Ecto neural progenitor cell (in vitro differentiated cells): ENCODE measurements at regions not wholly inside any gene's neighbourhood (a gene's known extent, or its start where the extent isn't known, plus 50 kb on each side); places are given as distances from the start of the nearest gene placed in this dataset.
A peak's percentile ranks its signal among the peaks of the same experiment; 100 is the strongest.
"Not testable (repeated sequence)": the region's sequence is repeated elsewhere in the genome, so short reads cannot be mapped to it uniquely, and the experiment has no call there.

Experiments
- DNase-seq: peaks from one replicate; pipeline ENCODE4 v3.0.0-alpha.2; 2018; ENCODE audit warnings: low spot score

DNA sequence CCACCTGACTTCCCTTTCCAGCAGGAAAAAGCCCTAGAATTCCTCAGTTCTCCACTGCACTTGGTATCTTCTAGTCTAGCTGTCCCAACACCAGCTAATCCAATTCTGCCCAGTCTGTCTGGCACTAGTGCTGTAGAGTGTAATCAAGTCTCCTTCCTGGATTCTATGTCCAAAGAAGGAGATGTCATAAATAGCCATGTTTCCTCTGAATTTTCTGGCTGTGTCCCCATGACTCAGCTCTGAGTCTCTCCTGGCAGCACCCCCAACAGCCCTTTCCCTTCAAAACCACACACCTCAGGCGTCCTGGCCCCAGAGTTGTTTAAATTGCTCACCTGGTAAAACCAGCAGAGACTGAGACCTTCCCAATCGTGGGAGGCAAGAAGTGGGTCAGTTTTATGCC is 197.2 kb downstream of the GRXCR1 start:
- no peak for DNase-seq

DNA sequence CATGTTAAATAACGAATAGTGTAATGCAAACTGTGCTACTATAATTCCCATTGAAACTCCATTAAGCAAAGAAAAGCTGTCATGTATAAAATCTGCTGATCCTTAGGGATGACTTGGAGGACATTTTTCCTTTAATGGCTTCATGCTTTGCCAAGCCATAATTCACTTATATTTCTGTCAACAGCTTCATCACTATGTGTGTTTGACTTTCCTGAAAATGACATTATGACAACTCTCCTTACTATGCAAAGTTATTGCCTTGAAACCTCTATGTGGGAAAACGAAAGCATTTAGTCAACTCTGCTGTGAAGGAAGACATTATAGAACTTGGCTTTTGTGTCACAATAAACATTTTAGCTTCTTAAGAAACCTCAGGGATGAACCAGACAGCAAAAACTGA is 210.5 kb downstream of the GRXCR1 start:
- DNase-seq, result no peak

DNA sequence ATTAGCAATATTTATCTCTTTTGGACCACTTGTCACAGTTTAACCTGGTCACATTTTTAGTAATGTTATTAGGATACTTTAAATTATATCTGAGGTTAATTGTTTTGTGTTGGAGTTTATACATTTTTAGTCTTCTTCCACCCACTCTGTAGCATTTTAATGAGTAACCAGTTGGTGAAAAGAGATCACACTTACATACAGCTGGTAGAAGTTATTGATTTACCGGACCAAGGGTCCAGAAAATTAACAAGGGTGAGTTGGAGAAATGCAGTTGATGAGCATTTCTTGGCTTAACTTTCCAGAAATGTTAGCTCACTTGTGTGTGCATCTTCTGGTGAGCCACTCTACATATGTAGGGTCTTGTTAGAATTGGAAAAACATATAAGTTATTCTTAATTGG is 219.6 kb downstream of the GRXCR1 start:
- DNase-seq, result no peak

DNA sequence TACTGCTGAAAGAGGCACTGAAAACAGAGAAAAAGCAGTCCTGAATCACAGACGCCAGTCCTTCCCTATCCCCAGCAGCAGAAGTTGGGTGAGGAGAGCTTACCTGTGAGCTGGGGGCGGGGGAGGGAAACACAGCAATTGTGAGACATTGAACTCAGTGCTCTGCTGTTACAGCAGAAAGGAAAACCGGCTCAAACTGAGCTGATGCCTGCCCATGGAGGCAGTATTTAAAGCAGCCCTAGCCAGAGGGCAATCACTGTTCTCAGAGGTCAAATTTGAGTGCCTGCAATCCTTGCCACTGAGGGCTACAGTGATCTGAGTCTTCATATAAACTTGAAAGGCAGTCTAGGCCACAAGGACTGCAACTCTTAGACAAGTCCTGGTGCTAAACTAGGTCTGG is 220.7 kb downstream of the GRXCR1 start:
- no peak for DNase-seq

DNA sequence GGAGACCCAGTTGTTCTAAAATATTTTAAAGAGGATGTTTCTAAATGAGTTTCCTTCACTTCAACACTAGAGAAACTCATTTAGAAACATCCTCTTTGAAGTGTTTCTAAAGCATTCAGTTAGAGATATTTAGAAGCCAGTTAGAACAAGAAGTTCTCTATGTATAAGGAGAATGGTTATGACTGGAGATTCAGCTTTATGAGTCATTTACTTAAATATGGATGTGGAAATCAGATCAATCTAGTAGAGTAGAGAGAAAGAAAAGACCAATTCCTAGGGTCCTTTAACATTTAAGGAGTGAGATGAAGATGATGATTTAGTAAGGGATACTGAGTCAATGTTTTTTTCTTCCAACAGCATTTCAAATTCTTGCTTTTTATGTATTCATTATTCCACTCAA is 234.1 kb downstream of the GRXCR1 start:
- DNase-seq, result no peak

DNA sequence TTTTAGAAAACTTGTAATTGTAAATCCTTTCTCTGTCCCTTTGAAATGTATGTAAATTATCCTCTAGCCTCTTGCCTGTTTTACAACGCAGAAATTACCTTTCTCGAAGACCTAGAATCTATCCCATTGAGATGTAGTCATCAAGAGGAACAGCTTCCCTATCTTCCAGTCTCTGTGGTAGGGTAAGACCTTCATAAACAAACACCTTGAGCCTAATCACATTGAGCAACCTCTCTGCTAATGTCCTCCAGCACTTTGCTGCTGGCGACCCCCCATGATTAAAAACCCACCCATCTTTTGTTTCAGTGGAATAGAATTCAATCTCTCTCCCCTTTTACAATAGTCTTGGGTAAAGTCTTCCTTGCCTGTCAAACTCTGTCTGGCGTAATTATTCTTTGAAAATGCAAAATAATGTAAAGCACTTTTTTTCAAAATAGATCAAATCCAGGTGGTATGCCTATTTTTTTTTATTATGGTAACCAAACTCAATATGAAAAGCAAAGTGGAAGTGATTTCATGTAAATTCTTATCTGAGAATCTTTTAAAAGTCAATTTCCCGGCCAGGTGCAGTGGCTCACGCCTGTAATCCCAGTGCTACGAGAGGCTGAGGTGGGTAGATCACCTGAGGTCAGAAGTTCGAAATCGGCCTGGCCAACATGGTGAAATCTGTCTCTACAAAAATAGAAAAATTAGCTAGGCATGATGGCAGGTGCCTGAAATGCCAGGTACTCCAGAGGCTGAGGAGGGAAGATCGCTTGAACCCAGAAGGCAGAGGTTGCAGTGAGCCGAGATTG is 237.9 kb downstream of the GRXCR1 start:
- DNase-seq, result no peak

DNA sequence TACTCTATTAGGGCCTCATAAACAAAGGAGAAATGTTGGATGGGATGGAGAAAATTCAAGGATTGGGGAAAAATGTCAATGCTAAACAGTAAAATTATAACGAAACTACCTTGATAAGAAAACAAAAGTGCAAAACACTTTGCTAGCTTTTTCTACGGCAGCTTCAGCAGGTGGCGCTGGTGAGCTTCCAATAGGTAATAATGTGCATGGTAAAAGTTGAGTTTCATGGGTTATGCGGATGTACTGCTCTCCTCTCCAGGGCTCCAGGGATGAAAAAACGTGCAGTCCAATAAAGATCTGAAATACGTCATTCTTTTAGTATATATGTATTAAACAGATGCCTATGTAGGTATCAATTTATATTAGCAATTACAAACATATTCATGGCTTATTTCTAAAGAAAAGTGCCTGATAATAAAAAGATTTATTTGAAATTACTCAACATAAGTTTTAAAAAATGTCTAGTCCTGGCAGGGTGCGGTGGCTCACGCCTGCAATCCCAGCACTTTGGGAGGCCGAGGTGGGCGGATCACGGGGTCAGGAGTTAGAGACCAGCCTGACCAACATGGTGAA is 239.6 kb downstream of the GRXCR1 start:
- peak; percentile 71 for DNase-seq

DNA sequence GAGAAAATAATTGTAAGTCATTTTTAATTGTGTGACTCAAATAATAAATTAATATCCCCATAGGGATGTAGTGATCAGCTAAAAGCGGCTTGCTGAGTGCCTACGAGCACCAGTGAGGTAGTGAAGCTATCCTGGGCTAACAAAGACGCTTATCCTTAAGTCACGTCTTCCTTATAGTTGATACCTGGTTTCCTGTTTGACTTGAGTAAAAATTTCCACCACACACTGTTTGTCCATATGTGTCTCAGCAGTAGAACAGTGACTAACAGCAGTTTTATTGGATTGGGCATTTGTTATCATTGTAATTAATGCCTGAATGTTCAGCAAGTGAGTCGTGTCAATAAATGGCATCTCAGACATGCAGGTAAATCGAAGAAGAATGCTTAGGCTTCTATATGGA is 241.1 kb downstream of the GRXCR1 start:
- no peak for DNase-seq

DNA sequence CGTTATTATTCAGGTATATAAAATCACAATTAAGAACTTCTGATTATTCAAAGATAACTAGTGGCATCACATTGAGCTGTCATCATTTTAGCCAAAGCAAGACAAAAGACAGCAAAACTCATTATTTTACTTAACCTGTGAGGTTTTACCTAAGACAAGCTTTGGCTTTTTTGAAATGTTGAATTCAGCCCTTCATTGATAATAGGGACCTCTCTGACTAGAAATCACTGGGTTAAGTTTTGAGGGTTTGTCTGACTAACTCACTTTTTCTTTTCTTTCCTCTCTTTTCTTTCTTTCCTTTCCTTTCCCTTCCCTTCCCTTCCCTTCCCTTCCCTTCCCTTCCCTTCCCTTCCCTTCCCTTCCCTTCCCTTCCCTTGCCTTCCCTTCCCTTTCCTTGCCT is 244.2 kb downstream of the GRXCR1 start:
- DNase-seq, result no peak

DNA sequence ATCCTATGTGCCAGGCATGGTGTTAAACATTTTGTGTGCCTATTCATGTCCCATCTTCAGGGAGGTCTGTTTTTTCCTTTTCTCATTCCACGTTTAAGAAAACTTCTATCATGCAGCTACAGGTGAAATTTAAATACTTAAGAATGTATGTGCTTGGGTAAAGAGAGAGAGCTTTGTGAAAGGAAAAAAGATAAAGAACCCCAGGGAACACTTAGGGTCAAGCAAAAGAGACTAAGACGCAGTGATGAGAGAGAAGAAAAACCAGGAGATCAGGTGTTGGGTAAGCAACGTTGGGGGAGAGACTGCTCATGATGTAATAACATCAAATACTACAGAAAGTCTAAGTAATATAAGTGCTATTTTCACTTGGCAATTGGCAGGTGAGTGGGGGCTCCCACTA is 253.7 kb downstream of the GRXCR1 start:
- DNase-seq, result no peak

DNA sequence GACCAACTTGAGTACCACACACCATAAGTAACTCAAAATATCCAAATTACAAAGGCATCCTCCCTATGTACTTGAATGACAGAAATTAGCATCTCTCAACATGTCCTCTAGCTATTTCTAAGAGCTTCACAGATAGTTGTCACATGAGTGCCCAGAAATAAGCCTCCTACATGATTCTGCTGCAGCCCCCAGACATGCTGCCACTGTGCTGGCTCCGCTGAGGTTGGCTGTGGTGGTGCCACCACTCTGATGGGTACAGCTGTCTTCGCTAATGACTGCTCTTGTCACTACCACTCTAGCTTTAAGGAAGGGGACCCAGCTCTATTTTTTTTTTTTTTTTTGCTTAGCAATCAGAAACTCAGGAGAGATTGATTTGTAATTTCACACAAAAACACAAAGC is 256.0 kb downstream of the GRXCR1 start:
- DNase-seq, result no peak

DNA sequence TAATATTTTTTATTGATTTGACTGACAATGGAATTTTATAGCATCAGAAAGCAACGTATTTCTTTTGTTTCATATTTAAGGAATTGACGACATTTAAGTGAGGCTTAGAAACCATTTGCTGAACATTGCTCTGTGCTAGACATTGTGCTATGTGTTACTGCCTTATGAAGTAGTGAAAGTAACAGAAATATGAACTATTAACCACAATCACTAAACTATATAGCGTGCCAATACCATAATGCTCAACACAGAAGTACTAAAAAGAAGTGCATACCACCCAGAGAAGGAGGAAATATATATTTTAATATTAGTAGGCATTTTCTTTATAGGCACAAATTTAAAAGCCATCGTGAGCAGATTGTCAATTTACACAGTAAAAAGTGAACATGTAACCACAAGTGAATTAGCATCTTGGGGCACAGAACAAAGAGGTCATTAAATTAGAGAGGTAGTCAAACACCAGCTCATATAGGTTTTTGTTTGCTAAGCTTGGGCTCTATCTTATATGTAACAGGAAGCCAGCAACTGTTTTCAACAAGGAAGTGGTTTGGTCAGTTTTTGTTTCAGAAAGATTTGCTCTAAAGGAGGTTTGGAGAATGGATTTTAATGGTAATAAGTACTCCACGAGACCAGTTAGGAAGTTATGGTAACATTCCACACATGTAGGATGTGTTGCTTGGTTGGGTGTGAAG is 270.7 kb downstream of the GRXCR1 start:
- DNase-seq, result no peak

DNA sequence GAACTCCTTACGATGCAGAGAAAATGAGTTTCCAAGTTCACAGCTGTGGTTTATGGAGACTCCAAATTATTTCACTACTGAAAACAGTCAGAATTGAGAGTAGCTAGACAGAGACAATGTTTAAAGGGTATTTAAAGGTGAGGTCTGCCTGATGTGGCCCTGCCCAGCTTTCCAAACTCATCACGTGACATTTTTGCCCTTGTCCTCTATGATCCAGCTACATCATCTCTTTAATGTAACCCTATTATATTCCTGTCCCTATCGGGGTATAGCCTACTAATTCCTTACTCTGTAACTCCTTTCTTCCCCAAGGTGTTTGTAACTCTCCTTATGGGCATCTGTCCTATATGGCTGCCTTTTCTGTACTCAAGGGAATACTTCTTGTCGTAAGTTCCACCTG is 297.2 kb downstream of the GRXCR1 start:
- DNase-seq, result no peak

DNA sequence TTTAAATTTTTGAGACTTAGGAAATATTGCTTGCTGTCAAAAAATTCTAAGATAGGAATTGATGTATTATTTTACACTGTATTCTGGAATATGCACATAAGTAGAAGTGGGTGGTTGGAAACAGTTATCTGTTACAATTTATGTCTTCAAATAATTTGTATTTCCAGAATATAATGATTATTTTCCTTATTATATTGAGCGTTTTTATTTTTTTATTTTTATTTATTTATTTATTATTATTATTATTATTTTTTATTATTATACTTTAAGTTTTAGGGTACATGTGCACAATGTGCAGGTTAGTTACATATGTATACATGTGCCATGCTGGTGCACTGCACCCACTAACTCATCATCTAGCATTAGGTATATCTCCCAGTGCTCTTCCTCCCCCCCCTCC is 320.1 kb downstream of the GRXCR1 start:
- not testable (repeated sequence) for DNase-seq

DNA sequence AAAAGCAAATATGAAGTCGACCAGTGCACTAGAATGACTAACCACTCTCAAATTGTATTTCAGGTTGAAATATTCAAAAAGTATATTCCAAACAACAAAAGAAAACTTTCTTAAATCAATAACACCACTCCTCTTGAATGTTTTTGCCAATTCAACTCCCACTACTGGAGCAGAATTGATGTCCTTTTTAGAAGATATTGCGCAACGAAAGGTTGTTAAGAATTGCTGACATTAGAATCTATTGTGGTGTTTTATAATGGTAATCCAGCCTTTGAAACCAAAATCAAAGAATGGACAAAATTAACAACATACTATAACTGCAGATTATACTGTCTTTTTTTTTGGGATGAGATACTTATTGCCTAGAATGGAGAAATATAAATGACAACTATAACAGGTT is 331.3 kb downstream of the GRXCR1 start:
- no peak for DNase-seq

DNA sequence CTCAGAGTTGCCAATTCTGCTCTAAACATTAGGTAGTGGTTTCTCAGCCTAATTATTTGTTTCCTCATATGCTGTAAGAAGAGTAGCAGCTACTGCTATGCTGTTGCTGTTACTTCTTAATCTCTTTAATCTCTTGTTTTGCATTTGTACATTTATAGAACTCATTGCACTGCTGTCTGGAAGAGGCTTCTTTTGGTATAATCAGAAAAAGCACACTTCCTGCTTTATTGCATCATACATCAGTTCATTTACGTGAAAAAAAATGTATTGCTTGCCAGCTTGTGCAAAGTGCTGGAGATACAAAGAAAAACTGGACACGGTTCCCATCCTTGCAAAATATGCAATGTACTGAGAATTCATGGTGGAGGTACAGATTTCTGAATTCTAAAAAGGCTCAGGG is 332.0 kb downstream of the GRXCR1 start:
- DNase-seq, result no peak

DNA sequence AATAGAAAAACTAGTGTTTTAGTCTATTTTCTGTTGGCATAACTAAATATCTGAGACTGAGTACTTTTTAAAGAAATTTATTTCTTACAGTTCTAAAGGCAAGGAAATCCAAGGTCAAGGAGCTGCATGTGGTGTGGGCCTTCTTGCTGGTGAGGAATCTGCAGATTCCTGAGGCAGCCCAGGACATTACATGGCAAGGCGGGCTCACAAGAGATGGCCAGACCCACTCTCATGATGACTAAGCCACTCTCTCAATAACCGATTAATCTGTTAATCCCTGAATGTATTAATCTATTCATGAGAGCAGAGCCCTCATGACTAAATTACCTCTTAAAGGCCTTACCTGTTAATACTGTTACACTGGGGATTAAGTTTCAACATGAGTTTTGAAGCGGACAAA is 340.8 kb downstream of the GRXCR1 start:
- no peak for DNase-seq

DNA sequence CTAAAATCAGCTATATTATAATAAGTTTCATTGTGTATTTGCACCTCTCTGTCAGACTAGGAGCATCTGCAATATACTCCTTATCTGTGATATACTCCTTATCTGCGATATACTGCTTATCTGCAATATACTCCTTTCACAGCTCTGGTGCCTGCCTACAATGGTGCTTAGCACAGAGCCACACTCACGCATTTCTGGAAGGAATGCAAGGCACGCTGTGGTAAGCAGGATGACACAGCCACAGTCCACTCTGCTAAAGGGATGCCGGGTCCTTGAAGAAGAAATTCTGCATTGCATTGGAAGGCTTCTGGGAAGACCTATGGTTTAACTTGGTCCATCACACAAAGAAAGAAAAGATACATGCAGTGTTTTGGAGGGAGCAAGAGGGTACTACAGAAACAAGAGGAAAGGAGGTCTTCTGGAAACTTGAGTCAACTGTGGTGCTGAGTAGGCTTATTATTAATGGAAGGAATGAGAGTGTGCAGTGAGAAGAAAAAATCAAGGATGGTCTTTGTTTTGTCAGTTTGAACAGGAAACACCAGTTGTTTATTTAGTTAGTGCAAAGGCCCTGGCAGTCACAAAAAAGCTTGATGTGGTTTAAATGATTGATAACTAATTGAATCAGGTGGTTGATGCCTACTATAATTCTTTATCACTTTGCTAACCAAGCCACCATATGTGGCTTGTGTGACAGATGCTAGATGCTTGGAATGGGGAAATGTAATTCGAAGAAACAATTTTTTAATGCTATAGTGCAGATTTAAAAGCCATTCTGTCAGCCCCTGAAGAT is 342.3 kb downstream of the GRXCR1 start:
- DNase-seq, result no peak

DNA sequence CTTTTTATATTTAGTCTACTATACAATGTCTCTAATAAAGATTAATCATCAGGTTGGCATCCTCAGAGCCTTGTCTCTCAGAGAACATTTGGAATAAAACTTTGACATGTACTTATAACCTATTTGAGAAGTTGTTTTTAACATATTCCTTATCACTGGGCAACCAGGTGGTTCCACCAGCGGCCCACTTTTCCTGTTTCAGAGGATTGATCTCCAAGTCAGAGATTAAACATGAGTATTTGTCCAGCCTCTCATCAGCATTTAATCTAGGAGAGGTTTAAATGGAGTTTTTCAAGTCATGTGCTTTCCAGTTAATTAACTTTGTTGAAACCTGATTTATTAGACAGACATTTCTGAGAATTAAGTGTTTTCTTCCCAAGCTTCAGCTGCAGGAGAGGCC is 345.5 kb downstream of the GRXCR1 start:
- no peak for DNase-seq

DNA sequence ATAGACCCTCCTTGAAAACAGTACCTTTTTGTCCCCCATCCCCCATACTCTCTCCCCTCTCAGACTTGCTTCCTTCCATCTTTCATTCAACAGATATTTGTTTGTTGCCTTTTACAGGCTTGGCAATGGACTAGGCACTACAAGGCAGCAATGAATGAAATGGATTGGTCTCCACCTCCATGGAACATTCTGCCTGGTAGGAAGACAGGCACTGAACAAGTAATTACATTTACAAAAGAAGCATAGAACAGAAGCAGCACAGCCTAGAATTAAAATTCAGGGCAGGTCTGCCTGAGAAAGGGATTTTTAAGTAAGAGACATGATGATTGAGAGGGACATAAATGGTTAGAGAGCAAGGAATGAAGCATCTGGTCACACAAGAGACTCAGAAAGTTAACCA is 346.1 kb downstream of the GRXCR1 start:
- no peak for DNase-seq

DNA sequence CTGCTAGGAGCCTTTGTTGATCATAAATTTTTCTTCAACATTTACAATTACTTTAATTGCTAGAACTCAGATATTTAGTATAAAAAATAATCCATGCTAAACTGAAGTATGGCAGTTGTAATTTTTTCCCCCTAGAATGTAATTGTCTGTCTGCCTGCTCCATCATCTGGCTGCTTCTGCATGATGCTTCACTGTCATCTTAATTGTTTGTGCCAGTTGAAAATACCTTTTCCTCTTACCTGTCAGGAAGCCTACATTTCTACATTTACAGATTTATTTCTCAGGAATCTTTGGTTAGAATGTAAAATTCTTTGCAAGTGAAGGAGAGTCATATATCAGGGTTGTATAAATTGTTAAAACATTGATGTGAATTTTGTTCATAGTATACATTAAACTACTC is 348.6 kb downstream of the GRXCR1 start:
- DNase-seq, result no peak

DNA sequence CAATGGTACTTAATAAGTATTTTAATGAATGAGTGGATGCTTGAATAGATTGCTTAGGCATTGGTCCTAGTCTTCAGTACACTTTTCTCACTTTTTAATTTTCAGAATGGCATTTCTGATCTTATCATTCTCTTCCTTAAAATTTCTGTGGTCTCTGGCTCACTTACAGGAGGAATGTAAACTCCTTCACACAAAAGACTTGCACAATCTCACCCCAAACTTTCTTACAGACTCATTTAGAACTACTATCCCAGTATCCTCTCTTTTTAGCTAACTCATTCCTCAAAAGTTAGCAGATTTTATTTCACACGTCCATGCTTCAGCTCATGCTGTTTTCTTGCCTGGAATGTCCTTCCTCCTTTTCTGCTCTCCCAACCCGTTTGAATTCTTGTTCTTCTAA is 350.1 kb downstream of the GRXCR1 start:
- no peak for DNase-seq
